ENCODE measurements at regions not wholly inside any gene's neighbourhood (a gene's known extent, or its start where the extent isn't known, plus 50 kb on each side); places are given as distances from the start of the nearest gene placed in this dataset.

GRCh38 chr12:107978201-107978600 is 150.9 kb upstream of the WSCD2 start:
- DNase-seq: no peak

DNA sequence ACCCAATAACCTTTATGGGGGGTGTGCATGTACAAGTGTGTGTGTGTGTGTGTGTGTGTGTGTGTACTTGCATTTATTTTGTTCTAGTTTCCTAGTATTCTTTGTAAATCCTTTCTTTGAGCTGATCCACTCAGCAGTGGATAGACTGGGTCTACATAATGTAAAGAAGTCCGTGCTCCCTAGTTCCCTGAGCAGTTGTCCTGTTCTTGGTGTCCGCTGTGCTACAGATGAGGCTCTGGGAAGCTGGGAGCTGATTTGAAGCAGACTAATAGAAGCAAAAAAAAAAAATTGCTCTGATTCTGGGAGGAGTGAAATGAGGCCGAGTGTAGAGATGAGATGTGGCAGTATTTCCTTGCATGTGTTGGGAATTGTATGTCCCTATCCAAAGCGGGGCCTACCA is 150.4 kb upstream of the WSCD2 start:
- Histone ChIP-seq H3K27ac (no peak overlapping the region), H3K4me3 (no peak overlapping the region), H3K36me3 (no peaks in the 10 kb centered on the region), H3K9me3 (peaks cover 0 to 9% (median 0%) of the 10 kb centered on the region in 4 donors), H3K27me3 (no peaks in the 10 kb centered on the region), H3K4me1 (no peaks in the 10 kb centered on the region)
- no peak for DNase-seq
- no peak for TF ChIP-seq POLR2A (IDR thresholded peaks at IDR 0.05)
- TF ChIP-seq, protein P1, sequence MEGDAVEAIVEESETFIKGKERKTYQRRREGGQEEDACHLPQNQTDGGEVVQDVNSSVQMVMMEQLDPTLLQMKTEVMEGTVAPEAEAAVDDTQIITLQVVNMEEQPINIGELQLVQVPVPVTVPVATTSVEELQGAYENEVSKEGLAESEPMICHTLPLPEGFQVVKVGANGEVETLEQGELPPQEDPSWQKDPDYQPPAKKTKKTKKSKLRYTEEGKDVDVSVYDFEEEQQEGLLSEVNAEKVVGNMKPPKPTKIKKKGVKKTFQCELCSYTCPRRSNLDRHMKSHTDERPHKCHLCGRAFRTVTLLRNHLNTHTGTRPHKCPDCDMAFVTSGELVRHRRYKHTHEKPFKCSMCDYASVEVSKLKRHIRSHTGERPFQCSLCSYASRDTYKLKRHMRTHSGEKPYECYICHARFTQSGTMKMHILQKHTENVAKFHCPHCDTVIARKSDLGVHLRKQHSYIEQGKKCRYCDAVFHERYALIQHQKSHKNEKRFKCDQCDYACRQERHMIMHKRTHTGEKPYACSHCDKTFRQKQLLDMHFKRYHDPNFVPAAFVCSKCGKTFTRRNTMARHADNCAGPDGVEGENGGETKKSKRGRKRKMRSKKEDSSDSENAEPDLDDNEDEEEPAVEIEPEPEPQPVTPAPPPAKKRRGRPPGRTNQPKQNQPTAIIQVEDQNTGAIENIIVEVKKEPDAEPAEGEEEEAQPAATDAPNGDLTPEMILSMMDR (IDR thresholded peaks at IDR 0.05): no peak

More at GRCh38 chr12:107978201-107978600, 150.9 kb upstream of the WSCD2 start:
- Histone ChIP-seq H3K9me3 (peaks cover 0 to 9% (median 0%) of the 10 kb centered on the region in 4 donors), H3K4me1 (no peaks in the 10 kb centered on the region), H3K36me3 (no peaks in the 10 kb centered on the region), H3K27me3 (no peaks in the 10 kb centered on the region), H3K27ac (no peak overlapping the region), H3K4me3 (no peak overlapping the region)
- TF ChIP-seq POLR2A (IDR thresholded peaks at IDR 0.05): no peak
- TF ChIP-seq, protein P1 (IDR thresholded peaks at IDR 0.05): no peak

DNA sequence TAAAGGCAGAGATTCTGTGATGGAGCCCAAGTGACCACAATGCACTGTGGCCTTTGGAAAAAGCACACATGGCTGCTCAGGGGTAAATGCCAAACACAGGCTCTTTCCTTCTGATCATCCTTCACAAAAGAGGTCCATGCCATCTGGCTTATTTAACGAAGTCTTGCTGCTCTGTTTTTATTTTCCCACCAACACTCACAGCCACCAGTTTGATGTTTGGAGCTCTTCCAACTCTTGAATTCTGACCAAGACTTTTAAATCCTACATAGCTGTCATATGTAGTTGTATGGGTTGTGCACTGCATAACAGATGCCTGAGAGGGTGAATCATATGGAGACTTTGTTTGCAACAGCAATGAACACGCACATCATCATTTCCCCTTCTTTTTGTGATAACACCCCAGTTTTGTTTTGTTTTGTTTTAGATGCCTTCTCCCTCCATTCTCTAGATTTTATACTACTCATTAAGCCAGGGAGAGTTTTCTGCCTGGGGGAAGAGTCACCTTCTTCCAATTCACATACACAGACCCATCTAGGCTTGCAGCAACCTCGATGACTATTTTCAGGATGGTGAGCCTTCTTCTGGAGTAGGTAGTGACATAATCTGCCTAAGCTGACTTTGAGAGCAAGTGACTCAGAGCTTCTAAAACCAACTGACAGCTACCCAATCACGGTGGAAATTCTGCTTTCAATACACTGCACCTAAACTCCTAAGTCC is 145.2 kb upstream of the WSCD2 start:
- TF ChIP-seq, protein P1 (IDR thresholded peaks at IDR 0.05): no peak
- TF ChIP-seq POLR2A (IDR thresholded peaks at IDR 0.05): no peak
- DNase-seq: no peak

DNA sequence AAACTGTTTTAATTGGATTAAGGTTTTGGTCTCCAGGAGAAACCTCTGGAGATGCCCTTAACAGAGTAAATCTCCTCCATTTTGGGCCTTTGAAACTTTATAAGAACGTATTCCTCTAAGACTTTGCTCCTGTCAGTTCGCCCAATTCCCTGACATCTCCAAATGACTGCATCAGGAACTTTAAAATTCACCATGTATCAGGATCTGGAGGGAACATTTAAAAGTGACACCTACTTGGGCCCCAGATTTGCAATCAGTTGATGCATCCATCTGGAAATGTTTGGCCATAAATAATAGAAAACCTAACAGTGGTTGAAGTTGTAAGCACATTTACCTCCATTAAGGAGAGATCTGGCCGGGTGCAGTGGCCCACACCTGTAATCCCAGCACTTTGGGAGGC is 144.1 kb upstream of the WSCD2 start:
- no peak for TF ChIP-seq POLR2A (IDR thresholded peaks at IDR 0.05)
- TF ChIP-seq, protein P1 (IDR thresholded peaks at IDR 0.05): no peak
- Histone ChIP-seq H3K9me3 (no peaks in the 10 kb centered on the region), H3K36me3 (no peaks in the 10 kb centered on the region), H3K4me1 (no peaks in the 10 kb centered on the region), H3K27ac (no peak overlapping the region), H3K4me3 (no peak overlapping the region), H3K27me3 (no peaks in the 10 kb centered on the region)
- no peak for DNase-seq

More for the DNA sequence above, 145.2 kb upstream of the WSCD2 start:
- Histone ChIP-seq H3K27me3 (no peaks in the 10 kb centered on the region), H3K4me3 (no peak overlapping the region), H3K36me3 (no peaks in the 10 kb centered on the region), H3K9me3 (no peaks in the 10 kb centered on the region), H3K4me1 (no peaks in the 10 kb centered on the region), H3K27ac (no peak overlapping the region)

DNA sequence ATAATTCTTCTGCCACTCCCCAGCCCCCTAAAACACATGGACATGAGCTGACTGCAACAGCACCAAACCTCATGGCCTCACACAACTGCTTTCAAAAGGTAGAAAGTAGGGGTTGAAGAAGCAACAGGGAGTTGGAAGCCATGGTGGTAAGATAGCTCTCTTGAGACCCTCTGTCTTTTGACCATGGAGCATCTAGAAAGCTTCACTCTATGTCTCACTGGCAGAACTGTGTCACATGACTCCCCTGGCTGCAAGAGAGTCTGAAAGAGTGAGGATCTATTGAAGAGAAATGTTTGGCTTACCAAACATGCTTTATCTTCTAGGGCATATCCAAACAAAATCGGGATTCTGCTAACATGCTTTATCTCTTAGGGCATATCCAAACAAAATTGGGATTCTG is 142.9 kb upstream of the WSCD2 start:
- TF ChIP-seq, protein P1 (IDR thresholded peaks at IDR 0.05): no peak
- no peak for TF ChIP-seq POLR2A (IDR thresholded peaks at IDR 0.05)
- DNase-seq: no peak

More for the DNA sequence above, 142.9 kb upstream of the WSCD2 start:
- H3K4me1 ChIP-seq: no peaks in the 10 kb centered on the region
- H3K9me3 ChIP-seq: no peaks in the 10 kb centered on the region
- H3K36me3 ChIP-seq: no peaks in the 10 kb centered on the region
- no peak overlapping the region for H3K27ac ChIP-seq
- no peak overlapping the region for H3K4me3 ChIP-seq
- H3K27me3 ChIP-seq: no peaks in the 10 kb centered on the region

Data from Peyer's patch (tissue), 4 donors.